SIG-M5 treated with dmso at 0.1 percent for 504 hours (cell line): ENCODE measurements at regions not wholly inside any gene's neighbourhood (a gene's known extent, or its start where the extent isn't known, plus 50 kb on each side); places are given as distances from the start of the nearest gene placed in this dataset.

ENCODE experiments used
- DNase-seq: peaks from one replicate; lab custom pipeline; 2025; ENCODE audit not compliant: unreplicated experiment; lab: John Stamatoyannopoulos, UW

GRCh38 chr5:92581690-92582089 is 999.3 kb downstream of the NR2F1-AS1 start:
- DNase-seq: no peak

- DNase-seq: no peak
Observed at GRCh38 chr5:92581249-92581648, 999.8 kb downstream of the NR2F1-AS1 start.

- no peak for DNase-seq
Observed at GRCh38 chr5:92580814-92581213, 1000.2 kb downstream of the NR2F1-AS1 start.

- DNase-seq: no peak
Observed at GRCh38 chr5:92574023-92574422, 1007.0 kb downstream of the NR2F1-AS1 start.

GRCh38 chr5:92568522-92568921 is 1012.5 kb downstream of the NR2F1-AS1 start:
- DNase-seq: no peak

GRCh38 chr5:92567831-92568450 is 1013.1 kb downstream of the NR2F1-AS1 start:
- no peak for DNase-seq

- no peak for DNase-seq
Observed at GRCh38 chr5:92566113-92566786, 1014.8 kb downstream of the NR2F1-AS1 start.

- DNase-seq: no peak
Observed at GRCh38 chr5:92565673-92566072, 1015.3 kb downstream of the NR2F1-AS1 start.

GRCh38 chr5:92562065-92562464 is 1019.0 kb downstream of the NR2F1-AS1 start:
- DNase-seq: no peak

GRCh38 chr5:92561411-92561959 is 1019.5 kb downstream of the NR2F1-AS1 start:
- DNase-seq: no peak

- DNase-seq: no peak
Observed at GRCh38 chr5:92560698-92561401, 1020.2 kb downstream of the NR2F1-AS1 start.

GRCh38 chr5:92559781-92560180 is 1021.2 kb downstream of the NR2F1-AS1 start:
- no peak for DNase-seq

GRCh38 chr5:92559331-92559730 is 1021.7 kb downstream of the NR2F1-AS1 start:
- no peak for DNase-seq

- DNase-seq: no peak
Observed at GRCh38 chr5:92556747-92557146, 1024.3 kb downstream of the NR2F1-AS1 start.

- no peak for DNase-seq
Observed at GRCh38 chr5:92554447-92555085, 1026.5 kb downstream of the NR2F1-AS1 start.

- DNase-seq: no peak
Observed at GRCh38 chr5:92553326-92553725, 1027.7 kb downstream of the NR2F1-AS1 start.

- DNase-seq: peak; percentile 28
Observed at GRCh38 chr5:92552206-92553160, 1028.5 kb downstream of the NR2F1-AS1 start.

GRCh38 chr5:92548346-92548745 is 1032.7 kb downstream of the NR2F1-AS1 start:
- DNase-seq: no peak

- no peak for DNase-seq
Observed at GRCh38 chr5:92544596-92544995, 1036.4 kb downstream of the NR2F1-AS1 start.

GRCh38 chr5:92544036-92544435 is 1037.0 kb downstream of the NR2F1-AS1 start:
- no peak for DNase-seq
